ENCODE measurements at regions not wholly inside any gene's neighbourhood (a gene's known extent, or its start where the extent isn't known, plus 50 kb on each side); places are given as distances from the start of the nearest gene placed in this dataset.
"Not testable (repeated sequence)": the region's sequence is repeated elsewhere in the genome, so short reads cannot be mapped to it uniquely, and the experiment has no call there.

DNA sequence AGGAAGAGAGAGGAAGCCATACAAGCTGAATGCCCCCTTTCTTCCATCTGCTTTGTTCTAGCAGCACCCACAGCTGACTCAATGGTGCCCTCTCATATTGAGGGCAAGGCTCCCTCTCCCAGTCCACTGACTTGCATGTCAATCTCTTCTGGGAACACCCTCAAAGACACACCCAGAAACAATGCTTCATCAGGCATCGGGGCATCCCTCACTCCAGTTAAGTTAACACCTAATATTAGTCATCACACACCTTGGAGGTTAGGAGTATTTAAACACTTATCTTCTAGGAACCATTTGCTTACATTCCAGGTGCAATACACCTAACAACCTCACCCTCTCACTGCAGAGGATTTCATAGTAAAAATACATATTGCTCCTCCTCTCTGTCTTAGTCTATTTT, 993.5 kb upstream of the DDX18 start:
- no peak overlapping the region for H3K4me3 ChIP-seq (ENCODE audit: insufficient read depth, low read length, poor library complexity, severe bottlenecking)

GRCh38 chr2:116829543-116829942, 984.9 kb upstream of the DDX18 start:
- not testable (repeated sequence) for H3K36me3 ChIP-seq (ENCODE audit: low read length); H3K9ac ChIP-seq (ENCODE audit: low read length); H3K9me2 ChIP-seq (replicated peaks; ENCODE audit: insufficient read depth, low read length); H3K4me3 ChIP-seq (ENCODE audit: insufficient read depth, low read length, poor library complexity, severe bottlenecking); H3K4me2 ChIP-seq (ENCODE audit: low read depth, low read length, poor library complexity, severe bottlenecking); H3K27ac ChIP-seq (ENCODE audit: low read depth, low read length); H3K9me3 ChIP-seq (ENCODE audit: insufficient read depth, low read length); H3K79me2 ChIP-seq (ENCODE audit: insufficient read depth, low read length); H2AFZ ChIP-seq (ENCODE audit: low read depth, low read length, severe bottlenecking); H3K27me3 ChIP-seq (ENCODE audit: low read length); H4K20me1 ChIP-seq (ENCODE audit: low read depth, low read length); H3F3A ChIP-seq (ENCODE audit: insufficient read depth)

More for the DNA sequence above, 993.5 kb upstream of the DDX18 start:
- Histone ChIP-seq H3K9ac (ENCODE audit: low read length) (no peak overlapping the region), H2AFZ (ENCODE audit: low read depth, low read length, severe bottlenecking) (no peak overlapping the region), H4K20me1 (ENCODE audit: low read depth, low read length) (no peaks in the 10 kb centered on the region), H3F3A (ENCODE audit: insufficient read depth) (no peaks in the 10 kb centered on the region), H3K27ac (ENCODE audit: low read depth, low read length) (no peak overlapping the region), H3K79me2 (ENCODE audit: insufficient read depth, low read length) (no peaks in the 10 kb centered on the region), H3K4me2 (ENCODE audit: low read depth, low read length, poor library complexity, severe bottlenecking) (no peak overlapping the region), H3K27me3 (ENCODE audit: low read length) (no peaks in the 10 kb centered on the region), H3K36me3 (ENCODE audit: low read length) (no peaks in the 10 kb centered on the region), H3K9me2 (replicated peaks; ENCODE audit: insufficient read depth, low read length) (no peaks in the 10 kb centered on the region), H3K9me3 (ENCODE audit: insufficient read depth, low read length) (no peaks in the 10 kb centered on the region)
- TF ChIP-seq EZH2phosphoT487 (conservative IDR thresholded peaks at IDR 0.05; ENCODE audit: low read length): no peak
- TF ChIP-seq, protein P1, sequence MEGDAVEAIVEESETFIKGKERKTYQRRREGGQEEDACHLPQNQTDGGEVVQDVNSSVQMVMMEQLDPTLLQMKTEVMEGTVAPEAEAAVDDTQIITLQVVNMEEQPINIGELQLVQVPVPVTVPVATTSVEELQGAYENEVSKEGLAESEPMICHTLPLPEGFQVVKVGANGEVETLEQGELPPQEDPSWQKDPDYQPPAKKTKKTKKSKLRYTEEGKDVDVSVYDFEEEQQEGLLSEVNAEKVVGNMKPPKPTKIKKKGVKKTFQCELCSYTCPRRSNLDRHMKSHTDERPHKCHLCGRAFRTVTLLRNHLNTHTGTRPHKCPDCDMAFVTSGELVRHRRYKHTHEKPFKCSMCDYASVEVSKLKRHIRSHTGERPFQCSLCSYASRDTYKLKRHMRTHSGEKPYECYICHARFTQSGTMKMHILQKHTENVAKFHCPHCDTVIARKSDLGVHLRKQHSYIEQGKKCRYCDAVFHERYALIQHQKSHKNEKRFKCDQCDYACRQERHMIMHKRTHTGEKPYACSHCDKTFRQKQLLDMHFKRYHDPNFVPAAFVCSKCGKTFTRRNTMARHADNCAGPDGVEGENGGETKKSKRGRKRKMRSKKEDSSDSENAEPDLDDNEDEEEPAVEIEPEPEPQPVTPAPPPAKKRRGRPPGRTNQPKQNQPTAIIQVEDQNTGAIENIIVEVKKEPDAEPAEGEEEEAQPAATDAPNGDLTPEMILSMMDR (IDR thresholded peaks at IDR 0.05; ENCODE audit: insufficient read depth, low read length, poor library complexity, severe bottlenecking): no peak

GRCh38 chr2:116832148-116832547, 982.3 kb upstream of the DDX18 start:
- H3F3A ChIP-seq (ENCODE audit: insufficient read depth): no peaks in the 10 kb centered on the region
- no peak overlapping the region for H3K27ac ChIP-seq (ENCODE audit: low read depth, low read length)
- no peak overlapping the region for H3K4me3 ChIP-seq (ENCODE audit: insufficient read depth, low read length, poor library complexity, severe bottlenecking)
- H3K9ac ChIP-seq (ENCODE audit: low read length): no peak overlapping the region
- H3K9me3 ChIP-seq (ENCODE audit: insufficient read depth, low read length): no peaks in the 10 kb centered on the region
- no peaks in the 10 kb centered on the region for H3K27me3 ChIP-seq (ENCODE audit: low read length)
- H3K79me2 ChIP-seq (ENCODE audit: insufficient read depth, low read length): no peaks in the 10 kb centered on the region
- H2AFZ ChIP-seq (ENCODE audit: low read depth, low read length, severe bottlenecking): no peak overlapping the region
- H4K20me1 ChIP-seq (ENCODE audit: low read depth, low read length): no peaks in the 10 kb centered on the region
- TF ChIP-seq EZH2phosphoT487 (conservative IDR thresholded peaks at IDR 0.05; ENCODE audit: low read length): no peak
- TF ChIP-seq, protein P1 (IDR thresholded peaks at IDR 0.05; ENCODE audit: insufficient read depth, low read length, poor library complexity, severe bottlenecking): no peak
- H3K9me2 ChIP-seq (replicated peaks; ENCODE audit: insufficient read depth, low read length): no peaks in the 10 kb centered on the region
- no peak overlapping the region for H3K4me2 ChIP-seq (ENCODE audit: low read depth, low read length, poor library complexity, severe bottlenecking)
- H3K36me3 ChIP-seq (ENCODE audit: low read length): no peaks in the 10 kb centered on the region

DNA sequence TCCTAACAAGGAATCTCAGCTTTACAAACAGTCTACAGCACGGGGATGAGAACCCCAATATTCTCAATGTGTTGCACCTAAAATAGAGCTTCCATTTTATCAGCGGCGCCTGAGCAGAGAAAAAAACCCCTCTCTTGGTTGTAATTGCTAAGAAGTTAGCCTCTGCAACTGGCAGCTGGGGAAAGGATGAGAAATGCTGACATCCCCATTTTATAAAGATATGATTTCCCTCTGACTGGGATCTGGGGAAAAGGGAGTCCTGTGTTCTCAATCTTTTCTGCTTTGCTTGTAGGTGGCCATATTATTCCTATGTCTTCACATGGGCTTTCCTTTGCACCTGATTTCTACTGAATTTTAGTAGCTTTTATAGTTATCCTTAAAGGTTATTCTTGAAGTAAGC, 981.4 kb upstream of the DDX18 start:
- Histone ChIP-seq H3K4me3 (ENCODE audit: insufficient read depth, low read length, poor library complexity, severe bottlenecking) (no peak overlapping the region), H3K9ac (ENCODE audit: low read length) (no peak overlapping the region), H3K9me3 (ENCODE audit: insufficient read depth, low read length) (no peaks in the 10 kb centered on the region), H3K36me3 (ENCODE audit: low read length) (no peaks in the 10 kb centered on the region), H3K79me2 (ENCODE audit: insufficient read depth, low read length) (no peaks in the 10 kb centered on the region), H3K27ac (ENCODE audit: low read depth, low read length) (no peak overlapping the region), H2AFZ (ENCODE audit: low read depth, low read length, severe bottlenecking) (no peak overlapping the region), H4K20me1 (ENCODE audit: low read depth, low read length) (no peaks in the 10 kb centered on the region), H3K4me2 (ENCODE audit: low read depth, low read length, poor library complexity, severe bottlenecking) (no peak overlapping the region), H3K27me3 (ENCODE audit: low read length) (no peaks in the 10 kb centered on the region), H3F3A (ENCODE audit: insufficient read depth) (no peaks in the 10 kb centered on the region), H3K9me2 (replicated peaks; ENCODE audit: insufficient read depth, low read length) (no peaks in the 10 kb centered on the region)
- TF ChIP-seq EZH2phosphoT487 (conservative IDR thresholded peaks at IDR 0.05; ENCODE audit: low read length): no peak
- TF ChIP-seq, protein P1 (IDR thresholded peaks at IDR 0.05; ENCODE audit: insufficient read depth, low read length, poor library complexity, severe bottlenecking): no peak
